HG02798 (cell line): ENCODE measurements at regions not wholly inside any gene's neighbourhood (a gene's known extent, or its start where the extent isn't known, plus 50 kb on each side); places are given as distances from the start of the nearest gene placed in this dataset.

Experiments
- ATAC-seq: cut with Tn5 transposase; IDR thresholded peaks from one replicate; pipeline ENCODE4 v1.9.1; 2021; ENCODE audit warnings: mild to moderate bottlenecking; ENCODE audit not compliant: unreplicated experiment, poor library complexity

DNA sequence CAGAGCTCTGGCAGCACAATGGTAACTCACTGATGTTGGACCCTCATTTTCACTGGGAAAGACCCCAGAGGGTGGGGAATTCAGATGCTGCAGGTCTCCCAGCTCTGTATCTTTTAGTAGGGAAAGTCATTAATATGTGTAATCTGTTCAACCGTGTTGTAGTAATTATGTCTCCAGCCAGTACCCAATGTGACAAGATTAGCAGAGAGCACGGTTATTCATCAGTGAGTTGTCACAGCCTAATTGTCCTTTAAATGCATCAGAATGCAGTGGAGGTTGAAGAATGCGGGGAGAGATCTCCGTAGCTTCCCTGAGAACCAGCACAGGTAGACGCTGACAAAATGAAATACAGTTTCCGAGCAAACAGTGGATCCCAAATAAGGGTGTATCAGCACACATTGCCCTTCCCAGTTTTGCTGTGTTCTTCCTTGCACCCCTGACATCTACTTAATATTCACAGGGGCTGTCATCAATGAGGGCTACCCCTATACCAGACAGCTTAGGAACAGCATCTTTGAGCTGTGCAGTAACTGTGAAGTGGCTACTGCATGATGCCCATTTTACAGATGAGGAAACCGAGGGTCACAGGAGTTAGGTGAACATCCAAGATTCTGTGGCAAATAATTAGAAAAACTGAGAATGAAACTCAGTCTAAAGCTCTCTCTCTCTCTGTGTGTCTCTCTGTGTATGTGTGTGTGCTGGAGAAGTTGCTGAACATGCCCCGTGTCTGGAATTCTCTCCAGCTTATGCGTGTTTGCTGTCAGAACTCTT, 430.4 kb upstream of the HS6ST1 start:
- no peak for ATAC-seq

DNA sequence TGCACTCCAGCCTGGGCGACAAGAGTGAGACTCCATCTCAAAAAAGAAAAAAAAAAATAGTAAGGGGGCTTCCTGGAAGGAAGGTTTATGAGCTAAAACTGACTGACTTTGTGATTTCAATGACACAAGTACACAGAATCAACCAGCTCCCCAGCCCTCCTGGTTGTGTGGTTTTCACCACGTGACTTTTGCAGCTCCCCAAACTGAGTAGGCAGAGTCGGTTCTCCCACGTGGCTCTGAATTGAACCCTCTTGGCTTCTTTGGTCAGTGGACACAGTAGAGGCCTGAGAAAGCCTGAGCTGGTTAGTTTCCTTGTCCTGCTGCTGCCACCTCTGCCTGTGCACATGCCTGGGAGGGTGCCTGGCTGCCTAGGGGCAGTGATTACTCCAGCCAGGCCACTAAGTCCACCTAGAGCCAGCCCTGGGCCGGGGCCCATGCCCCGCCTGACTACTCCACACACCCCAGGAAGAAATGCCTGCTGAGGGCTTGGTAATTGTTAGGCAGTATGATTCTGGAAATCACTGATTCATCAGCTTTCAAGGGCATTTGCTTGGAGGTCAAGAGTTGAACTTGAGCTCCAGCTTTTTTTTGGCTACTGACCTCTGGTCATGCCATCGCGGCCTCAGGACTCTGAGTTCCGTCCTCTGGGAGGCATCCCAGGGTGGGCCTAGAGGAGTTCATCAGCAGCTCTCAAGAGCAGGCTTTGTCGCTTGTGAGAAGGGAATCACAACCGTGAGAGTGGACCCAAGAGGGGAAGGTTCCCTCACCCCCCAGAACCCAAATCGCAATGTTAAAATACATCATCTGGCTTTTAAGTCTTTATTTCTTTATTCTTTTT, 431.9 kb upstream of the HS6ST1 start:
- no peak for ATAC-seq

GRCh38 chr2:128751746-128752145, 433.1 kb upstream of the HS6ST1 start:
- no peak for ATAC-seq

DNA sequence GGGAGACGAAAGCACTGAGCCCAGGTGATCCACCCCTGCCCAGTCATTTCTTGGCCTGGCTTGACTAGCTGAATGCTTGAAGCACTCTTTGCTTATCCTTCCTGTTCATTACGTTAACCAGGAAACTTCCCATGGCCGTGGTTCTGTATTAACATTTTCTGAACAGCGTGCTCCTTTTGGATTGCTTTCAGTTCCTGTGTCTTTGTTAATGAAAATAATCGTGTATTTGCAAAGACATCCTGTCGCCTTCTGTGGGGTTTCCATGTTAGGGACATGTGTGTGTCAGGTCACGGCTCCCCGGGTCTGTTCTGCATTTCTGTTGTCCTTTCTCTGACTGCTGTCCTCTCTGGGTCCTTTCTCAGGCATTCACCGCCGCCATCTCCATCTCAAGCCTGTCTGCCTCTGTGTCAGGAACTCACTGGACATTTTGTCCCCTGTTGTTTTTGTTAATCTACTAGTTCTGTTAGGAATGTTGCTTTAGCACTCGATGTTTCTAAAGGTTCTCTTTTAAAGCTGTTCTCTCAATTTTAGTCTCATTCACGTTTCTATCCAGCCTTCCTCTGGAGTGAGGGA, 434.1 kb upstream of the HS6ST1 start:
- no peak for ATAC-seq

DNA sequence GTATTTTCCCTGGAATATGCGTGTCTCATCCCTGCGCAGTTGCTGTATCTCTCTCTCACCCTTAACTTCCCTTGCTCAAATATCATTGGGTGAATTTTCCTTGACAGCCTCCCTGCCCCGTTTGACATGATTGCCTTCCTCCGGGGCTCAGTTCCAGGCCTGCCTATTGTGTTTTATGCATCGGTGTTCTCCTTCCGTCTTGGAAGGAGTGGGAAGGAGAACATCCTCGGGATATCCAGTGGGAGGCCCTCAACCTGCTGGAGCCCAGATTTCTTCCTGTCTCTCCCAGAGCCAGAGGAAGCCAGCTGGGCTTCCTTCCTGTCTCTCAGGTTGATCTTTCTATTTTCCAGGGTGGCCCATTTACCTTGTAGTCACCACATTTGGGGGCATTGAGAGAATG, 434.7 kb upstream of the HS6ST1 start:
- ATAC-seq: no peak

DNA sequence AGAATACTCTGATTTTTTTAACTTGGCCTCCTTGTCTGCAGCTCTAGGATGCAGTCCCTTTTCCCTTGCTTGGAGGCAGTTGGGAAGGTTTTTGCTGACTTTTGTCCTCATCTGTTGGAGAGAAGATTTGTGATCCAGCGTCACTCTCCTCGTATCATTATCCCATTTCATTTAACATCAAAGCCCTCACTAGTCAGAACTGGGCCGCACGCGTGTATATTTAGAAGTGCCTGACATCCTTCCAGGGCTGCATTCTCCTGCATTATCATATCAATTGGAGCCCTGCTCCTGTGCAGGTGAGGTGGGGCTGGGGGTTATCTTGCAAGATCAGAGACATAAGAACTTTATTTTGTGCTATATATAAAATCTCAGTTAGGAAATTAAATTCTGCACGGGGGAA, 435.1 kb upstream of the HS6ST1 start:
- ATAC-seq: no peak

DNA sequence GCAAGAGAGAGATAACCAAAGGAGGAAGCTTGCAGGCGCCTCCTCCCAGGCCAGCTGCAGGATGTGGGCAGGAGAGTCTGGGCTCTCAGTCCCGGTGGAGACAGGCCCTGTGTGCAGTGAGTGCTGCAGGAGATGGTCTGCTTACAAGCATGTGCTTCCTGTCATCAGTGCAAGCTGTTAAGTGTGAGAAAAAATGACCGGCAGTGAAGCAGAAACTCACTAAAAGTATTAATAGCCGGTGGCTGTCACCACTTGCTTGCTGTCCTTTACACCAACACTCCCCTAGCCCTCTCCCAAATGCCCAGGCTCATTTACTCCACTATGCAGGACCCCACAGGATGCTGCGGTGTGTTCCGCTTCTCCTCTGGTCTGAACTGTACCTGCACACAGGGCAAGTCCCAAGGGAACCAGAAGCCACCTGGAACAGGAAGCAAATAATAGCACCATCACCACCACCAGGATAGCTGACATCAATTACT, 435.6 kb upstream of the HS6ST1 start:
- ATAC-seq: peak; percentile 88

- no peak for ATAC-seq
Measured at GRCh38 chr2:128755695-128756364, 437.2 kb upstream of the HS6ST1 start.

GRCh38 chr2:128756365-128756717, 437.7 kb upstream of the HS6ST1 start:
- no peak for ATAC-seq

- no peak for ATAC-seq
Measured at GRCh38 chr2:128765811-128766210, 447.1 kb upstream of the HS6ST1 start.

- ATAC-seq: no peak
Measured at GRCh38 chr2:128768041-128768440, 449.4 kb upstream of the HS6ST1 start.

GRCh38 chr2:128769457-128770142, 450.9 kb upstream of the HS6ST1 start:
- ATAC-seq: no peak

DNA sequence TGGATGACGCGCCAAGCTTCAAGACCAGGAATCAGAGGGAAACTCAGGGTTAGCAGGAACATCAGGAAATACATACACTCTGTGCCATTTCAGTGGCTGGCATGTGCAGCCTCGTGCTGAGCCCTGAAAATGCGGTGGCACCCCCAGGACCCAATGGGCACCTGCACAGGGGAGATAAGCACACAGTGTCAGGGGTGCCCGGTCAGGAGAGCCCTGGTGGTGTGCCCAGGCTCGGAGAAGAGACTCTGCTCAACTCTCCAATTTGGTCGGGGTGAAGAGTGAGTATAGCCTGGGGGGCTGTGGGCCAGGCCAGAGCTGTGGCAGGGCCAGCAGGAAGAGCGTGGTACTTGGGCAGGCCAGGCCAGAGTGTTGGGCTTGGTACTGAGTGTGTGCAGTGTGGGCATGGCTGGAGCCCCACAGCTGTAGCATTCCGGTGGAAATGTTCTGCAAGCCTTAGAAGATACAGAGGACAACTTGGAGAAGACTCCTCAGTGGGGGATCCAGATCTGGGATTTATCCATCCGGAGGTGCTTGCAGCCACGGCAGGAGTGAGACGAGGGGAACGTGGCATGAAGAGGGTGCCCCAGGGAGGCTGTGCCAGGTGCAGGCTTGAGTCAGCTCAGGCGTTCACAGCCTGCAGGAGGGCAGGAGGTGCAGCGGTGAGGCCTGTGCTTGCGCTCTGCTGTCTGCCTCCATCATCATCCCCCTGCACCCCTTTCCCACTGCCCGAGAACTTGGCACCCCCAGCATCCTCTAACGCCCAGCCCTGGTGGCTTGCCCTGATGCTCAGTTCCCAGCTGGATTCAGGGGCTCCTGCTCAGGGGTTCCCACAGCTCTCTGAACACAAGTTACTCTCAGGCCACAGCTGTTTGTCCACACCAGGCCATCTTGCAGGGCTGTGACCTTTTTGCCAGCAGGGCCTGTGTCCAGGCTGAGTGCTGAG, 451.7 kb upstream of the HS6ST1 start:
- no peak for ATAC-seq

- no peak for ATAC-seq
Measured at GRCh38 chr2:128771401-128771800, 452.7 kb upstream of the HS6ST1 start.

DNA sequence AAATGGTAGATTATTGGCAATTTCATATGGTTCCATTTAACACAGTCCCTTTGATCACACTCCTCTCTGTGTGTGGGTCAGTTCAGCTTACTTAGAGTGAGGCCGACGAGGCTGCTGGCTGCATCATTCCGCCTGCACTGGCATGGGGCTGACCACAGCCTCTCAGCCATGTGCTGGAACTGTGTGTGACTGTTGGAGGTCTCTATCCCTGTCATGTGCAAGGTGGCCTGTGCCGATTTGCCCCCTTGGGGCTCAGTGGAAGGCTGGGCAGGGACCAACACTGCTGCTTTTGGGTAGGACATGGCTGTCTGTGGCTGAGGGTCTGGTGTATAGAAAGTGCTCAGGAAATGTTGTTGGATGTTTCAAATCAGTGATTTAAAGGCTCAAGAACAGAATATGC, 454.0 kb upstream of the HS6ST1 start:
- ATAC-seq: no peak

GRCh38 chr2:128773641-128774319, 455.1 kb upstream of the HS6ST1 start:
- ATAC-seq: no peak

DNA sequence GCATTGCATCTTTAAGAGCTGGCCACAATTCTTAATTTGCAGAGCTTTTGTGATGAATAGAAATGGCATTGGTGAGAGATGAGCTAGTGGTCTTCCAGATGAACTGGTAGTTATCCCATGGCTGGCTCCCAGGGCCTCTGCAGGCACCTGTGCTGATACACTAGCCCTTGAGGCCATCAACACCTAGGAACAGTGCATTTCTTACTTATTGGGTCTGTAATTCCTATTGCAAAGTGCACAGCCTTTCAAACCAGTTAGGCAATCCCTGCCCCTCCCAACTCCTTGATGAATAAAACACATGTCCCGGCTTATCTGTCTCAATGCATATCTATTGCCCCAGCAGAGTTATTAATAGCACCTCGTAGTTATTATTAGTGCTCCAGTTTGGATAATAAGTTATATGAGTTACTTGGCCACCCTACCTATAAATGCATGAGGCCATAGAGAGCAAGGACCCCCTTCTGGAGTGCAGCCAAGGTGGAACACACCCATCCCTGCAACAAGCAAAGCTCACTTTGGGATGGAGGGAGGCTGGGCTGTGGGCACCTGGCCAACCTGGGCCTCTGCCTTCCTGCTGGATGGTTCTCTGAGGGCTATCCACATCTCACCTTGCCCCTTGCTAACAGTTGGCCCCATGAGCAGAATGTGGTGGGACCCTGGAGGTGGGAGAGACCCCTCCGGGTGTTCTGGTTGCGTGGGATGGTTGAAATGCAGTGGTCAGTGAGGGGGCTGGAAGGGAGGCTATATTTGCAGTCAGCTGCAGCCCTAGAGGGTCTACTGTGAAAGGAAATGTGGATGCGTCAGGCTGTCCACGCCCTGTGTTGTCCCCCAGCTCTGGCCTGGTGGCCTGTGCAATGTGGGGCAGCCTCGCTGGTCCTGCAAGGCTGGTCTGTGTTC, 455.9 kb upstream of the HS6ST1 start:
- no peak for ATAC-seq
